ENCODE measurements at regions not wholly inside any gene's neighbourhood (a gene's known extent, or its start where the extent isn't known, plus 50 kb on each side); places are given as distances from the start of the nearest gene placed in this dataset.

GRCh38 chr4:158046345-158046744 is 126.5 kb downstream of the GASK1B start:
- no peaks in the 10 kb centered on the region for H3K27me3 ChIP-seq (ENCODE audit: insufficient read depth, low read depth)
- no peaks in the 10 kb centered on the region for H3K4me1 ChIP-seq (ENCODE audit: low read depth, poor library complexity, severe bottlenecking)
- no peak overlapping the region for H2AFZ ChIP-seq (ENCODE audit: low read depth)
- H3K4me2 ChIP-seq, result no peak overlapping the region
- H4K20me1 ChIP-seq (ENCODE audit: insufficient read depth), result no peaks in the 10 kb centered on the region
- H3K9ac ChIP-seq, result no peak overlapping the region
- no peaks in the 10 kb centered on the region for H3K36me3 ChIP-seq (ENCODE audit: insufficient read depth)
- no peak overlapping the region for H3K27ac ChIP-seq
- H3K4me3 ChIP-seq (IDR thresholded peaks at IDR 0.05; ENCODE audit: insufficient read depth, low read depth, low read length), result no peak overlapping the region
- TF ChIP-seq CTCF (conservative IDR thresholded peaks at IDR 0.05; ENCODE audit: low read depth, low read length), result no peak
- H3K79me2 ChIP-seq (ENCODE audit: insufficient read depth, low read depth), result no peaks in the 10 kb centered on the region

DNA sequence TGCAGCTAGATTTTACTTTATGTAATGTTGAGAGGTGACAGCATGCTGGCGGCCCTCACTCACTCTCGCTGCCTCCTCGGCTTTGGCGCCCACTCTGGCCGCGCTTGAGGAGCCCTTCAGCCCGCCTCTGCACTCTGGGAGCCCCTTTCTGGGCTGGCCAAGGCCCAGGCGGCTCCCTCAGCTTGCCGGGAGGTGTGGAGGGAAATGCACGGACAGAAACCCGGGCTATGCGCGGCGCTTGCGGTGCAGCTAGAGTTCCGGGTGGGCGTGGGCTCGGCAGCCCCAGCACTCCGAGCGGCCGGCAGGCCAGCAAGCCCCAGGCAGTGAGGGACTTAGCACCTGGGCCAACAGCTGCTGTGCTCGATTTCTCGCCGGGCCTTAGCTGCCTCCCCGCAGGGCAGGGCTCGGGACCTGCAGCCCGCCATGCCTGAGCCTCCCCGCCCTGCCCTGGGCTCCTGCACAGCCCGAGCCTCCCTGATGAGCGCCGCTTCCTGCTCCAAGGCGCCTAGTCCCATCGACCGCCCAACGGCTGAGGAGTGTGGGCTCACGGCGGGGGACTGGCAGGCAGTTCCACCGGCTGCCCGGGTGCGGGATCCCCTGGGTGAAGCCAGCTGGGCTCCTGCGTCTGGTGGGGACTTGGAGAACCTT is 128.7 kb downstream of the GASK1B start:
- no peaks in the 10 kb centered on the region for H3K4me1 ChIP-seq (ENCODE audit: low read depth, poor library complexity, severe bottlenecking)
- no peak overlapping the region for H3K27ac ChIP-seq
- no peak overlapping the region for H3K4me3 ChIP-seq (IDR thresholded peaks at IDR 0.05; ENCODE audit: insufficient read depth, low read depth, low read length)
- no peak for TF ChIP-seq CTCF (conservative IDR thresholded peaks at IDR 0.05; ENCODE audit: low read depth, low read length)
- H3K79me2 ChIP-seq (ENCODE audit: insufficient read depth, low read depth), result no peaks in the 10 kb centered on the region
- no peaks in the 10 kb centered on the region for H4K20me1 ChIP-seq (ENCODE audit: insufficient read depth)
- no peak overlapping the region for H3K9ac ChIP-seq
- no peaks in the 10 kb centered on the region for H3K36me3 ChIP-seq (ENCODE audit: insufficient read depth)
- H3K27me3 ChIP-seq (ENCODE audit: insufficient read depth, low read depth), result no peaks in the 10 kb centered on the region
- no peak overlapping the region for H2AFZ ChIP-seq (ENCODE audit: low read depth)
- H3K4me2 ChIP-seq, result no peak overlapping the region

DNA sequence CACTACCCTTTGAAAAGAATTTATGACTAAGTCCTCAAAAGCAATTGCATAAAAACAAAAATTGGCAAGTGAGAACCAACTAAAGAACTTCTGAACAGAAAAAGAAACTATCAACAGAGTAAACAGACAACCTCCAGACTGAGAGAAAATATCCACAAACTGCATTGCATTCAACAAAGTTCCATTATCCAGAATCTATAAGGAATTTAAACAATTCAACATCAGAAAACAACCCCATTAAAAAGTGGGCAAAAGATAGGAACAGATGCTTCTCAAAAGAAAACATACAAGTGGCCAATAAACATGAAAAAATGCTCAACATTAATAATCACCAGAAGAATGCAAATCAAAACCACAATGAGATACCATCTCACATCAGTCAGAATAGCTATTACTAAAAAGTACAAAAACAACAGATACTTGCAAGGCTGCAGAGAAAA is 130.2 kb downstream of the GASK1B start:
- H4K20me1 ChIP-seq (ENCODE audit: insufficient read depth), result no peaks in the 10 kb centered on the region
- H2AFZ ChIP-seq (ENCODE audit: low read depth), result no peak overlapping the region
- H3K4me2 ChIP-seq, result no peak overlapping the region
- H3K27ac ChIP-seq, result no peak overlapping the region
- no peak overlapping the region for H3K9ac ChIP-seq
- no peaks in the 10 kb centered on the region for H3K4me1 ChIP-seq (ENCODE audit: low read depth, poor library complexity, severe bottlenecking)
- TF ChIP-seq CTCF (conservative IDR thresholded peaks at IDR 0.05; ENCODE audit: low read depth, low read length), result no peak
- H3K36me3 ChIP-seq (ENCODE audit: insufficient read depth), result no peaks in the 10 kb centered on the region
- H3K27me3 ChIP-seq (ENCODE audit: insufficient read depth, low read depth), result no peaks in the 10 kb centered on the region
- no peak overlapping the region for H3K4me3 ChIP-seq (IDR thresholded peaks at IDR 0.05; ENCODE audit: insufficient read depth, low read depth, low read length)
- no peaks in the 10 kb centered on the region for H3K79me2 ChIP-seq (ENCODE audit: insufficient read depth, low read depth)

GRCh38 chr4:158038718-158039117 is 134.1 kb downstream of the GASK1B start:
- Histone ChIP-seq H3K36me3 (ENCODE audit: insufficient read depth) (no peaks in the 10 kb centered on the region), H3K4me3 (IDR thresholded peaks at IDR 0.05; ENCODE audit: insufficient read depth, low read depth, low read length) (no peak overlapping the region), H2AFZ (ENCODE audit: low read depth) (no peak overlapping the region), H4K20me1 (ENCODE audit: insufficient read depth) (no peaks in the 10 kb centered on the region), H3K9ac (no peak overlapping the region), H3K79me2 (ENCODE audit: insufficient read depth, low read depth) (no peaks in the 10 kb centered on the region), H3K4me2 (no peak overlapping the region), H3K27me3 (ENCODE audit: insufficient read depth, low read depth) (no peaks in the 10 kb centered on the region), H3K27ac (no peak overlapping the region), H3K4me1 (ENCODE audit: low read depth, poor library complexity, severe bottlenecking) (peaks cover 25% of the 10 kb centered on the region)
- no peak for TF ChIP-seq CTCF (conservative IDR thresholded peaks at IDR 0.05; ENCODE audit: low read depth, low read length)
